GM19395 (cell line): ENCODE measurements at regions not wholly inside any gene's neighbourhood (a gene's known extent, or its start where the extent isn't known, plus 50 kb on each side); places are given as distances from the start of the nearest gene placed in this dataset.
"Not testable (repeated sequence)": the region's sequence is repeated elsewhere in the genome, so short reads cannot be mapped to it uniquely, and the experiment has no call there.

Experiments
- ATAC-seq: cut with Tn5 transposase; IDR thresholded peaks from one replicate; pipeline ENCODE4 v1.9.1; 2021; ENCODE audit warnings: mild to moderate bottlenecking, moderate library complexity; ENCODE audit not compliant: unreplicated experiment

GRCh38 chr9:82052081-82052480 is 63.5 kb downstream of the SPATA31D1 start:
- no peak for ATAC-seq

GRCh38 chr9:82054264-82055015 is 65.9 kb downstream of the SPATA31D1 start:
- ATAC-seq: no peak

GRCh38 chr9:82057805-82058204 is 69.2 kb downstream of the SPATA31D1 start:
- no peak for ATAC-seq

- not testable (repeated sequence) for ATAC-seq
Observed at GRCh38 chr9:82061801-82062200, 73.2 kb downstream of the SPATA31D1 start.

- ATAC-seq: no peak
Observed at GRCh38 chr9:82062245-82062644, 73.7 kb downstream of the SPATA31D1 start.

DNA sequence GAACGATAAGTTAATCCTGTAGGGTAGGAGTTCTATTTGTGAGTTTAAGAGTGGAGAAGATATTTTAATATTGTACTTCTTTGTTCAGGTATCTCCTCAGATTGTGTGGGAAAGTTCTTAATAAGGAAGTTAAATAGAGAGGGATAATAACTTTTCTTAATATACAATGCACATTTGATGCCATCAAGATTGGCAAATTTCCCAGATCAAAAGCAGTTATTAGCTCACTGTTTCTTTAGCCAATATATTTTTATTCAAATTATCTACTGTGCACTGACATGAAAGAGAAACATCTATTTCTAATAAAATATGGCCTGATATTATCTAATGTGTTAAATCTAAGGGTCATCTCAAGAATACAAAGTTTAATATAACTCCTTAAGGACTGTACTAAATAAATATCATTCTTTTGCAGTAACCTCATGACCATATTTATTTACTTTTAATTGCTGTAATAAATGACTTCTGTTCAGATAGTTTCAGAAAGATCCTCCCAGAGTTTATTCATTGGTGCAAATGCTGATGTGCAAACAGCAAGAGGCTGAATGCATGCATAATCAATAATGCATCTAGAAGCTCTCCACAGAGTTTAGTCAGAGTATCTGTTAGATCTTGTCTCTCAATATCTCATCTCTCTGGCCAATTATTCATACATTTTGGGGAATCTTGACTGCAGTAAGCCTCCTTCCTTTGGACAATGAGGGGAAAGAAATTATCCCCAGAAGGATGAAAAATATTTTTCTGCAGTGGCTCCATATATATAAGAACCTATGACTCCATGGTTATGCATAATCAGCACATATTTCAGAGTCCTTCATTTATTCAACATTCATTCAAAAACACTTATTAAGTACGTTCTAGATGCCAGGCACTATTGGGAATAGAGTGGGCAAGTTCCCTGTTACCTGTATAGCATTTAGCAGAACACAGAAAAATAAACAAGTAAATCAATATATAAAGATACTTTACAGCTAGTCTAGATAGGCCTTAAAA is 85.3 kb downstream of the SPATA31D1 start:
- no peak for ATAC-seq

DNA sequence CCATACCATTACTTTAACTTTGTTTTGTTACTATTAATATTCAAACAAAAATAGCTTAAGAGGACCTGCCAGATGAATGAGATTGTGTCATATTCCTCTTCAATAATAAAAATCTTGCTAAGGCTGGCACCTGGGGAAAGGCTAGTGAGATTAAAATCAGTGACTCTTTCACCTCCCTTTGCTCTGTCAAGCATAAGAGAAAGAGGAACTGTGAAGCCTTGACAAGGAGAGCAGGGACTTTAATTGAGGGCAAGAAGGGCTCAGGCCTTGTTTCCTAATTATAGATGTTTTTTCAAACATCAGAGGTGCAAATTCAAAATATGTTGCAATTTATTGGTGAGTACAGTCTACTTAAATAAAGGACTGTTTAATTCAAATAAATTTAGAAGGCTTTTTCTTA is 91.7 kb downstream of the SPATA31D1 start:
- ATAC-seq: no peak

DNA sequence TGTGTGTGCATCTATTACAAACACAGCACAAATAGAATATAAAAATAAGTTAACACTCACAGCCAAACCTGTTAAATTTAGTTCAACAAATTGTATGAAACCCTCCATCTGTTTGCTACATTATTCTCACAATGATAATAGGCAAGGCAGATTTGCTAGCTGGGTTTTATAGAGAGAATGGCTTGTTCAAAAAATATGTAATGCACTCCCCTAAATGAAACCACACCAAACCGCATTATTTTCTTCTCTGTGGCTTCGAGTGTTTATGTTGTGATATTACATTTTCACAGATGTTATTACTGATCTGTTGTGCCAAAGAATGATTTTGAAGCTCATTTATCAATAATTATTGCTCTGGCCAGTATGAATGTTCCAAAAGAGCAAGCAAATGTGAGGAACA is 92.9 kb downstream of the SPATA31D1 start:
- ATAC-seq: no peak

DNA sequence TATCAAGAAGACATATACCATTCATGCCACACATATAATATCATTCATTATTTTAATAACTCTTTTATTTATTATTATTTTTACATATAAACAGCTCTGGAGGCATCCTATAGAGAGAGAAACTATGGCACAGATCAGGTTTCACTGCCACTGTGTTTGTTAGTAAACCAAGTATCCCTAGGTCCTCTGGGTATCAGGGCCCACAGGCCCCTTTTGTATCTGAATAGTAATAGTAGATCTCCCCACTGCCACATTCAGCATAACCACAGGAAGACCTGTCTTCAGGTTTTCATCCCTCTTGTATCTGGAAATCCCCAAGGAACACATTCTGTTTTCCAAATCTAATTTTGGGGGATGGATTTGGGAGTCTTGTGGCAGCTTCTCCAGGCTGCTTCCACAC is 94.0 kb downstream of the SPATA31D1 start:
- no peak for ATAC-seq

DNA sequence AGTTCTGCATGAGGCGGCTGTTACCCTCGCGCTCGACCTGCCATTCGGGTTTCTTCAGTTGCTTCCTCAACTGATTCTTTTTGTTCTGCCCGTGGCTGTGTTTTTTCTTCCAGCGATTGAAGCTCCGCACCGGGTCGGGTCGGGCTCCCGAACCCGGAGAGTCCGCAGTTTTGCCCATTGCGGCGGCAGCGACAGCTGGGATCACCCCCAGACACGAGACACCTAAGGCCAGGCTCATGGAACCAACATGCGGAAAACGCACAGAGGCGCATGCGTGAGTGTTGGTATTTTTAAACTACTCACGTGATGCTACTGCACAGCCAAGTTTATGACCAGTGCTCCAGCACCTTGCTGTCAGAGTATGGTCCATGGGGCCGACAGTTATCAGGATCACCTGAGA is 100.0 kb downstream of the SPATA31D1 start:
- ATAC-seq: no peak

DNA sequence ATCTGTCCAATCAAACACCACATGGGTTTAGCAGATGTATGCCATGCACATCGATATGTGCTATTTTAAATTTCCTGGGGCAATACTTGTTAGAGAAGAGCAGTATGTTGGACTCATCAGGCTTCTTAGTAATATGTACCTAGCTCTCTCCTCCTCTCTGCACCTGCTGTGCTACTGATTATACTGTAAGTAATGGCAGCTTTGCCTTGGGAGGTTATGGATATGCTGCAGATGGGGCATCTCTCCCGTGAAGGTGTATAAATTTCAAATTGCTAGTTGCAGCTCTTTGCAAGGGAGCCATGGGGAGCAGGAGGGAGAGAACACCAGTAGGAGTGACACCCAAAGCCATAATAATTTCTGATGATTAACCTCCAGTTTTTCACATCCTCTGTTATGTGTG is 101.5 kb downstream of the SPATA31D1 start:
- no peak for ATAC-seq

- no peak for ATAC-seq
Observed at GRCh38 chr9:82091100-82091499, 102.5 kb downstream of the SPATA31D1 start.

DNA sequence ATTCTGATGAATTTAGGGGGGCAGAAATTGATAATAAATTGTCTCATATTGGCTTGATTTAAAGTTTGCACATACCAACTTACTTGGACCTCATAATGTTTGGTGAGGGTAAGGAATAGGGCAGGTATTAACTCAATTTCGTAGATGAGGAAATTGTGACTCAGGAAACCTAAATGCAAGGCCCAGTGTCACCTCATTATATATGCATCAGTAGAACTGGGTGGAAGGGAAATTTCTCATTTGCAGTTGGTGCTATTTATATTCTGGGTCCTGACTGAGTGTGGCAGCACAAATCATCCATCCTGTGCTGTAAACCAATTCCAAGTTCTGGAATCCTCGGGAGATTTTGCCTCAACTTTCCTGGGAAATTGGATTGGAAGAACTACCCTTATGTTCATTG is 103.0 kb downstream of the SPATA31D1 start:
- peak; percentile 59 for ATAC-seq

- no peak for ATAC-seq
Observed at GRCh38 chr9:82101475-82101874, 112.9 kb downstream of the SPATA31D1 start.

DNA sequence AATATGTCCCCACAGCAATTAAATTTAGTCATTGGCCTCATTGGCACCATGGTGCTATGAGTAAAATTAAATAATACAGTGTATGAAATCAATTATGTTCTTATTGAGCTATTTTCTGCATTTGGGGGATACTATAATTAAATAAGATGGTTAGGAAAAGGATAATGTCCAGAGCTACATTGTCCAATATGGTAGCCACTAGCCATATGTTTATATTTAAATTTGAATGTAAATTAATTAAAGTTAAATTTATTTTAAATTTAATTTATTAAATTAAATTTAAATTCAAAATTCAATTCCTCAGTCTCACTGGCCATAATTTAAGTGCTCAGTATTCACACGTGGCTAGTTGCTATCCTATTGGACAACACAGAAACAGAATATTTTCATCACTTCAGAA is 115.7 kb downstream of the SPATA31D1 start:
- ATAC-seq: no peak

- ATAC-seq: no peak
Observed at GRCh38 chr9:82105729-82106128, 117.2 kb downstream of the SPATA31D1 start.

DNA sequence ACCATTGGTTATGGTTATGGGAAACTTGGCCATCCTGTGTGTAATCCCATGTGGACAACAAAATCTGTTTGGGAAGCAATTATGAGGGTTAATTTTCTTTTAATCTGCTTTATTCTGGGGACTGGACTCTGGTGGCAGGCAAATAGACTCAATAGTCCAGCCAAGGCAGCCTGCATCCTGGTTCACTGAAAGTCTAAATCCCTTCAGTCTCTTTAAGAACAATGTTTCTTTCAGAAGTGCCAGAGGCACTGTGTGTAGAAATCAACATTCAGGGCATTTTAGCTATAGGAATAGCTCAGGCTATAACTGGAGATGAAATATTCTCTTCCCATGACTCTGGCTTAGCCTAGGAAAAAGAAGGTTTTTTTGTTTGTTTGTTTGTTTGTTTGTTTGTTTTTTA is 118.0 kb downstream of the SPATA31D1 start:
- no peak for ATAC-seq

DNA sequence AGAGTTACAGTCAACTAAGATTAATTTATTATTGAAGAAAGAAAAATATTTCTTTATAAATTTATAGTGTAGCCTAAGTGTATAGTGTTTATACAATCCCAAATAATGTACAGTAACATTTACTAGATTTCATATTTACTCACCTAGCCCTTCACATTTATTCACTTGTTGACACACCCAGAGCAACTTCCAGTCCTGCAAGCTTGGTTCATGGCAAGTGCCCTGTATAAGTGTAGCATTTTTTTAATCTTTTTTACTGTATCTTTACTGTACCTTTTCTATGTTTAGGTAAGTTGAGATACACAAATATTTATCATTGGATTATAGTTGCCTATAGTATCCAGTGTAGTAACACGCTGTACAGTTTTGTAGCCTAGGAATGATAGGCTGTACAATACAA is 119.9 kb downstream of the SPATA31D1 start:
- ATAC-seq: no peak

DNA sequence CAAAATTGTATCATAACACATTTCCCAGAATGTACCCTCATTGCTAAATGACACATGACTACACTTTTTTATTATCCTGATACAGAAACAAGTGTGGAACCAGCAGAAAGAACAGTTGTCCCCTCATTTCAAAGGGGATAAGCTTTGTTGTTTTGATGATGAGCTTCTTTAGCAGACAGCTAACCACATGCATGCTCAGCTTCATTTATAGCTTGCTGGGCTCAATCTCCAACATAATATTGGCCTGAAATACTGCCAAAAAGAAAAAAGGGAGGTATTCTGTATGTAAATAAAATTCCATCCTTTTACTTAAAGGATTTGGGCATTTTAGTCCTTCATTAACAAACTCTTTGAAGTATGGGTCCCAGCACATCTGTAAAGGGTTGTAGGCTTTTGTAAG is 120.4 kb downstream of the SPATA31D1 start:
- ATAC-seq: no peak

DNA sequence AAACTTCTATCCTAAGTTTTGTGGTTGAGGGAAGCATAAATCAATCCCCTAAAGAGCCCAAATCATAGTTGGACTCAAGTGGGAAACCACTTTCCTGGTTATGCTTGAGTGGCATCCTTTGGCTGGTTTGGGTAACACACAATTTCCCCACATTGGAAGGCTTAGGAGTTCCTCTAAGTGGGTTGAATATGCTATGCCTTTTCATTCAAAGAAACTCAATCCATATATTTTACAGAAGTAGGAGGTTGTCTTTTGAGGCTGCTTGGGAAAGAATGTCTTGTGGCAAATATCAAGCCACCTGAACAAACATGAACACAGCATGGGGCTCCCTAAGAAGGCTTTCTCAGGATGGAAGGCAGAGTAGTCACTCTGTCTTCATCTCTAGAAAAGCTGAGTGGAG is 121.1 kb downstream of the SPATA31D1 start:
- ATAC-seq: no peak

DNA sequence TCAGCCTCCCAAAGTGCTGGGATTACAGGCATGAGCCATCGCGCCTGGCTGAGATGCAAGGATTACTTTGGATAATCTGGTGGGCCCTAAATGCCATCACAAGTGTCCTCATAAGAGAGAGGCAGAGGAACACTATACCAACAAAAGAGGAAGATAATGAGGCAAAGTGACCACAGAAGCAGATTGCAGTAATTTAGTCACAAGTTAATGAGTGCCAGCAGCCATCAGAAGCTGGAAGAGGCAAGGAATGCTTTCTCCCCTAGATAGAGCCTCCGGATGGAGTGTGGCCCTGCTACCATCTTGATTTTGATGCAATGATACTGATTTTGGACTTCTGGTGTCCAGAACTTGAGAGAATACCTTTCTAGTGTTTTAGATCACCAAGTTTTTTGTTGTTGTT is 122.3 kb downstream of the SPATA31D1 start:
- ATAC-seq: no peak

GRCh38 chr9:82115331-82115730 is 126.8 kb downstream of the SPATA31D1 start:
- no peak for ATAC-seq
